ENCODE measurements at regions not wholly inside any gene's neighbourhood (a gene's known extent, or its start where the extent isn't known, plus 50 kb on each side); places are given as distances from the start of the nearest gene placed in this dataset.
"Not testable (repeated sequence)": the region's sequence is repeated elsewhere in the genome, so short reads cannot be mapped to it uniquely, and the experiment has no call there.

DNA sequence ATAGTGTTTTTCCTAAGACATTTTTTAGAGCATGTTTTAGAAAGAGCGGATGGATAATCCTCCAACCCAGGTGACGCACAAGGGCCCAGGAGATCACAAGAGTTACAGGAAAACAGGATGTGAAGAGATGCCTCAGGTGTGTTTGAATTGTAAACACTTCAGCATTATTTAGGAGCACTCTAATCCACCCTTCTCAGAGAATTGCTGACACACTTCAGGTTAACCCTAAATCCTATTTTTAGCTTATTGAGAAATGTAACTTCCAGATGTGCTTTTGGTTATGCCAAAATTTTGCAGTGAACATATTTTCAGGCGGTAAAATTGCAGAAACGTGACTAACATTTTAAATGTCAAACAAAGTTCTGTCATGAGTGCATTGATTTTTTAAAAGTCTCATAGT, 755.4 kb upstream of the CTNND2 start:
- Histone ChIP-seq H4K20me1 (ENCODE audit: insufficient read depth) (no peaks in the 10 kb centered on the region), H3K4me1 (ENCODE audit: control insufficient read depth in 1 of 2, insufficient read depth in 2 of 2, low read length in 2 of 2) (no peaks in the 10 kb centered on the region), H3K4me3 (replicated peaks in 1 of 2; ENCODE audit: low read depth in 1 of 2, low read length in 2 of 2) (no peak overlapping the region), H3K36me3 (ENCODE audit: control insufficient read depth in 1 of 2, insufficient read depth in 2 of 2, low read length in 2 of 2) (no peaks in the 10 kb centered on the region), H3K4me2 (ENCODE audit: low read length) (no peak overlapping the region), H3K9me3 (ENCODE audit: control insufficient read depth in 1 of 2, insufficient read depth in 1 of 2, low read depth in 1 of 2, low read length in 2 of 2) (peaks cover 6 to 7% of the 10 kb centered on the region in 2 experiments; a peak in 2 of 4 replicates), H3K27ac (ENCODE audit: low read depth, low read length) (no peak overlapping the region), H3K9me2 (ENCODE audit: insufficient read depth) (no peaks in the 10 kb centered on the region), H3K9ac (ENCODE audit: low read length) (no peak overlapping the region), H3K27me3 (ENCODE audit: insufficient read depth, low read length) (no peaks in the 10 kb centered on the region), H3K79me2 (ENCODE audit: insufficient read depth, low read length) (no peaks in the 10 kb centered on the region), H2AFZ (ENCODE audit: low read depth, low read length, poor library complexity, severe bottlenecking) (no peak overlapping the region)
- no TSS peak for BruUV-seq (replicated peaks)
- DNase-seq (ENCODE audit: low read depth, low spot score), result no peak
- CTCF ChIA-PET, result no interaction called here
- no peak for TF ChIP-seq EGR1 (IDR thresholded peaks at IDR 0.05; ENCODE audit: low read depth)
- TF ChIP-seq JUND (IDR thresholded peaks at IDR 0.05), result no peak
- no peak for TF ChIP-seq CBX3 (IDR thresholded peaks at IDR 0.05; ENCODE audit: low read depth)
- TF ChIP-seq YY1 (IDR thresholded peaks at IDR 0.05; ENCODE audit: extremely low read depth, insufficient replicate concordance, low read depth, low read length), result no peak
- no peak for TF ChIP-seq CTCF (IDR thresholded peaks at IDR 0.05 in 2 of 3, conservative IDR thresholded peaks at IDR 0.05 in 1 of 3; ENCODE audit: borderline replicate concordance in 1 of 3, insufficient read depth in 1 of 3, low read depth in 2 of 3, low read length in 2 of 3)
- no peak for TF ChIP-seq FOSL1 (IDR thresholded peaks at IDR 0.05; ENCODE audit: low read depth)
- RAD21 ChIA-PET (ENCODE audit: low non-redundant PET in 1 of 2, low total read pairs in 2 of 2, uncharacterized antibody in 2 of 2, unreplicated experiment in 2 of 2), result no interaction called here
- ATAC-seq, result no peak
- POLR2A ChIA-PET, result no interaction called here
- intact Hi-C loops (cut with micrococcal nuclease), result no loop called here

GRCh38 chr5:12658871-12659446, 754.7 kb upstream of the CTNND2 start:
- Histone ChIP-seq H2AFZ (ENCODE audit: low read depth, low read length, poor library complexity, severe bottlenecking) (no peak overlapping the region), H4K20me1 (ENCODE audit: insufficient read depth) (no peaks in the 10 kb centered on the region), H3K9me3 (ENCODE audit: control insufficient read depth in 1 of 2, insufficient read depth in 1 of 2, low read depth in 1 of 2, low read length in 2 of 2) (peaks cover 6 to 7% of the 10 kb centered on the region in 2 experiments; a peak in 2 of 4 replicates), H3K9ac (ENCODE audit: low read length) (no peak overlapping the region), H3K79me2 (ENCODE audit: insufficient read depth, low read length) (no peaks in the 10 kb centered on the region), H3K27ac (ENCODE audit: low read depth, low read length) (no peak overlapping the region), H3K9me2 (ENCODE audit: insufficient read depth) (no peaks in the 10 kb centered on the region), H3K4me2 (ENCODE audit: low read length) (no peak overlapping the region), H3K36me3 (ENCODE audit: control insufficient read depth in 1 of 2, insufficient read depth in 2 of 2, low read length in 2 of 2) (no peaks in the 10 kb centered on the region), H3K4me3 (replicated peaks in 1 of 2; ENCODE audit: low read depth in 1 of 2, low read length in 2 of 2) (no peak overlapping the region), H3K4me1 (ENCODE audit: control insufficient read depth in 1 of 2, insufficient read depth in 2 of 2, low read length in 2 of 2) (no peaks in the 10 kb centered on the region), H3K27me3 (ENCODE audit: insufficient read depth, low read length) (no peaks in the 10 kb centered on the region)
- ChIA-PET RAD21 (ENCODE audit: low non-redundant PET in 1 of 2, low total read pairs in 2 of 2, uncharacterized antibody in 2 of 2, unreplicated experiment in 2 of 2) (no interaction called here), CTCF (no interaction called here), POLR2A (no interaction called here)
- no peak for TF ChIP-seq SRF (IDR thresholded peaks at IDR 0.05; ENCODE audit: low read depth)
- no peak for TF ChIP-seq POLR2AphosphoS5 (IDR thresholded peaks at IDR 0.05; ENCODE audit: low read depth, low read length)
- TF ChIP-seq EGR1 (IDR thresholded peaks at IDR 0.05; ENCODE audit: low read depth), result no peak
- intact Hi-C loops (cut with micrococcal nuclease), result no loop called here
- ATAC-seq (no peak), DNase-seq (ENCODE audit: low read depth, low spot score) (no peak)
- BruUV-seq (replicated peaks), result no TSS peak

GRCh38 chr5:12657914-12658474, 753.7 kb upstream of the CTNND2 start:
- CTCF ChIA-PET; H3K4me1 ChIP-seq (ENCODE audit: control insufficient read depth in 1 of 2, insufficient read depth in 2 of 2, low read length in 2 of 2); DNase-seq (ENCODE audit: low read depth, low spot score); H4K20me1 ChIP-seq (ENCODE audit: insufficient read depth); BruUV-seq (replicated peaks); H3K9me3 ChIP-seq (ENCODE audit: control insufficient read depth in 1 of 2, insufficient read depth in 1 of 2, low read depth in 1 of 2, low read length in 2 of 2); POLR2A ChIA-PET; H3K9me2 ChIP-seq (ENCODE audit: insufficient read depth); H3K79me2 ChIP-seq (ENCODE audit: insufficient read depth, low read length); ATAC-seq; H3K9ac ChIP-seq (ENCODE audit: low read length); H3K27me3 ChIP-seq (ENCODE audit: insufficient read depth, low read length); RAD21 ChIA-PET (ENCODE audit: low non-redundant PET in 1 of 2, low total read pairs in 2 of 2, uncharacterized antibody in 2 of 2, unreplicated experiment in 2 of 2); H2AFZ ChIP-seq (ENCODE audit: low read depth, low read length, poor library complexity, severe bottlenecking); intact Hi-C loops (cut with micrococcal nuclease); H3K27ac ChIP-seq (ENCODE audit: low read depth, low read length); H3K4me3 ChIP-seq (replicated peaks in 1 of 2; ENCODE audit: low read depth in 1 of 2, low read length in 2 of 2); H3K36me3 ChIP-seq (ENCODE audit: control insufficient read depth in 1 of 2, insufficient read depth in 2 of 2, low read length in 2 of 2); H3K4me2 ChIP-seq (ENCODE audit: low read length): not testable (repeated sequence)

All from HCT116 (cell line).